ENCODE measurements at regions not wholly inside any gene's neighbourhood (a gene's known extent, or its start where the extent isn't known, plus 50 kb on each side); places are given as distances from the start of the nearest gene placed in this dataset.
"Not testable (repeated sequence)": the region's sequence is repeated elsewhere in the genome, so short reads cannot be mapped to it uniquely, and the experiment has no call there.

DNA sequence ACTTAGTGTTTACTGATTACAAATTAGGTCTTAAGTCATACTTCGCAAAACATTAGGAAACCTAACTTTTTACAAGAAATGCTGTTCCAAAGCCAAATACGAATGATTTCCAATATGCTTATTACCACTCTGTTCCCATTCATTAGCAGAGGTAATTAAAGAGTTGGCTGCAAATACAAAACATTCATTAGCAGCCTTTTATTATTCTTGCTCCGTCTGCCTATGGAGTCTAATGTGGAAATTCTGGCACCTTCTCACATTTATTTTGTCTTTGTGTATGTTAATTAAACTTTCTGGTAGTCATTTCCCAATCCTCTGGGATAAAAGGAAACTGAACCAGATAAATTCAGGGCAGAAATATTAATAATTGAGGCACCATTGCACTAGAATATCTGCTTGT lies 689.0 kb downstream of the PLOD2 start:
- WGBS (ENCODE audit: insufficient coverage, low lambda C conversion rate): 71% methylated on average over 1 of the region's 3 CpGs

DNA sequence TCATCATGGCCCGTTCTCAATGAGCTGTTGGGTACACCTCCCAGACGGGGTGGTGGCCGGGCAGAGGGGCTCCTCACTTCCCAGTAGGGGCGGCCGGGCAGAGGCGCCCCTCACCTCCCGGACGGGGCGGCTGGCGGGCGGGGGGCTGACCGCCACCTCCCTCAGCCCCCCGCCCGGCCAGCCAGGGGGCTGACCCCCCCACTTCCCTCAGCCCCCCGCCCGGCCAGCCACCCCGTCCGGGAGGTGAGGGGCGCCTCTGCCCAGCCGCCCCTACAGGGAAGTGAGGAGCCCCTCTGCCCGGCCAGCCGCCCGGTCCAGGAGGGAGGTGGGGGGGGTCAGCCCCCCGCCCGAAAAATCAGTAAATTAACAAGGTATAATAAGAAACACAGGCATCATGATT lies 678.2 kb downstream of the PLOD2 start:
- no CpG with 5 or more reads among the region's 25 CpGs for WGBS (ENCODE audit: insufficient coverage, low lambda C conversion rate)
- H3K4me1 ChIP-seq (ENCODE audit: control insufficient read depth, insufficient read depth, low read length); H3K36me3 ChIP-seq (ENCODE audit: control insufficient read depth, insufficient read depth, low read length); H3K4me3 ChIP-seq (ENCODE audit: low read length); H3K27me3 ChIP-seq (ENCODE audit: control insufficient read depth, insufficient read depth, low read length); DNase-seq; H3K9me3 ChIP-seq (ENCODE audit: control insufficient read depth, low read depth, low read length); H3K27ac ChIP-seq (ENCODE audit: low read length): not testable (repeated sequence)

More for the DNA sequence above, 689.0 kb downstream of the PLOD2 start:
- H3K27ac ChIP-seq (ENCODE audit: low read length): no peak overlapping the region
- H3K4me3 ChIP-seq (ENCODE audit: low read length): no peak overlapping the region
- no peaks in the 10 kb centered on the region for H3K27me3 ChIP-seq (ENCODE audit: control insufficient read depth, insufficient read depth, low read length)
- H3K9me3 ChIP-seq (ENCODE audit: control insufficient read depth, low read depth, low read length): no peaks in the 10 kb centered on the region
- no peaks in the 10 kb centered on the region for H3K4me1 ChIP-seq (ENCODE audit: control insufficient read depth, insufficient read depth, low read length)
- DNase-seq: no peak
- H3K36me3 ChIP-seq (ENCODE audit: control insufficient read depth, insufficient read depth, low read length): no peaks in the 10 kb centered on the region

DNA sequence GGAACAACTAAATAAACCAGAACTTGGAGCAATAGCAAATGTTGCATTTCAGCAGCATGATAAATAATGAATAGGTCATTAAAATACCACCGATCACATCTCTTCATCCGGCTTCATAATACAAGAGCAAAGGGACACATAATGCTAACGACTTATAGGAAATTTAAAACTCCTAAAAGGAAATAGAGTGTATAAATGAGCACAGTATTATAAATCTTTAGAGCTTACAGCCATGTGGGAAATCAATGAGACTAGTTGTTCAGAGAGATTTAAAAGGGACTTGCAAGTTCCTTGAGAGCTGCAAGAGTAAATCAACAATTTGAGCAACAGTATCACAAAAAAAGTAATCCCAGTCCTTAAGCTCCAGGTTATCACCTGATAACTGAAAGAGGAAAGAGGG lies 677.0 kb downstream of the PLOD2 start:
- no peak overlapping the region for H3K27ac ChIP-seq (ENCODE audit: low read length)
- DNase-seq: no peak

DNA sequence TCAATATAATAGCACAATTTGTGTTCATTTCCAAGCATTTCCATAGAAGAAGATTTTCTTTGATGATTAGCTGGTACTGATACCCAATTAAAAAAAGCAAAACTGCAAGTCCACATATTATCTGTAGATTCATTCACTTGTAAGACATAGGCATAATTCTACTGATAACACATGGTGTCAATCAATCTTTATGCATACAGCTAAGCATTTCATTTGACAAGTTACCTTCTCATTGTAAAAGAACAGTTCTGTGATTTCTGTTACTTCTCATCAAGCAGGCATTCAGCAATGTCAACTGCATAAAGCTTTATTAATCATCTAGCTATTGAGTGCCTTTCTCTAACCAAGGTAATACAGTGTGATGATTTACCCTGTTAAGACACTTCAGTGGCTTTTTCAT lies 672.0 kb downstream of the PLOD2 start:
- Histone ChIP-seq H3K27ac (ENCODE audit: low read length) (no peak overlapping the region), H3K27me3 (ENCODE audit: control insufficient read depth, insufficient read depth, low read length) (no peaks in the 10 kb centered on the region), H3K4me1 (ENCODE audit: control insufficient read depth, insufficient read depth, low read length) (no peaks in the 10 kb centered on the region), H3K9me3 (ENCODE audit: control insufficient read depth, low read depth, low read length) (no peaks in the 10 kb centered on the region), H3K4me3 (ENCODE audit: low read length) (no peak overlapping the region), H3K36me3 (ENCODE audit: control insufficient read depth, insufficient read depth, low read length) (no peaks in the 10 kb centered on the region)
- DNase-seq: no peak

More for the DNA sequence above, 677.0 kb downstream of the PLOD2 start:
- Histone ChIP-seq H3K4me3 (ENCODE audit: low read length) (no peak overlapping the region), H3K27me3 (ENCODE audit: control insufficient read depth, insufficient read depth, low read length) (no peaks in the 10 kb centered on the region), H3K4me1 (ENCODE audit: control insufficient read depth, insufficient read depth, low read length) (no peaks in the 10 kb centered on the region), H3K36me3 (ENCODE audit: control insufficient read depth, insufficient read depth, low read length) (no peaks in the 10 kb centered on the region), H3K9me3 (ENCODE audit: control insufficient read depth, low read depth, low read length) (no peaks in the 10 kb centered on the region)
- WGBS (ENCODE audit: insufficient coverage, low lambda C conversion rate): no CpG with 5 or more reads among the region's 3 CpGs

DNA sequence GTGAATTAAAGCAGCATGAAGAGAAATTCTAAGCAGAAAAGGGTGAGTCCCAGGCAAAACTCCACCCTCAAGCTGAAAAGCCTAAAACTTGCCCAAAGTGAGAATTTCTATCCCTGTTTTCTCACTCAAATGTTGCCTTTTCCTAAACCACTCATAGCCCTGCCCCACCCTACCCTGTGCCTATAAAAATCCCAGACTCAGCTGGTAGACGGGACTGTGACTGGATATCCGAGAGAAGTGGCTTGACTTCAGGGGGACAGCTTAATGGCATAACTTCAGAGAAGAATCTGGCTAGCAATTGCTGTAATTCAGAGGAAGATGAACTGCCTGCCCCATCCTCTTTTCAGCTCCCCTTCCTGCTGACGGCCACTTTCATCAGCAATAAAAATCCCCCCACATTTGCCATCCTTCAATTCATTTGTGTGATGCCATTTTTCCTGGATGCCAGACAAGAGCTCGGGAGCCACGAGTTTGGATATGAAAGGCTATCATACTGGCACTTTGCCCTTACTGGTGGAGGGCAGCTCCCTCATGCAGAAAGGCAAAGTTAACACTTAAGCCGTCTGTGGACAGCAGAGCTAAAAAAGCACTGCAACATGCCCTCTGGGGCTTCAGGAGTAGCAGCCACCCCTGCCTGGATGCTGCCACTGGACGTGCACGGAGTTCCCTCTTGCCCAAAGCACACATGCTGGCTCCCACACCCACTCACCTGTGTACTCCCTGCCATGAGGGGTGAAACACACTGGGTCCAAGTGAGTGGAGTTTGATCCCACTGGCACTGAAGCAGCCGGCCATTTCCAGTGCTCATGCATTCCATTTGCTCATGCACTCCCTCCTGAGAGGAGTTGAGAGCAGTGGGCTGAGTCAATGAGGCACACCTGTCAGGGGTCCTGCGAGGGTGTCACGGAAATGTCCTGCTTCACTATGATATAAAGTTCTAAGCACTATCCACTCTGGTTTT lies 670.6 kb downstream of the PLOD2 start:
- Histone ChIP-seq H3K4me1 (ENCODE audit: control insufficient read depth, insufficient read depth, low read length) (no peaks in the 10 kb centered on the region), H3K4me3 (ENCODE audit: low read length) (no peak overlapping the region), H3K27ac (ENCODE audit: low read length) (no peak overlapping the region), H3K27me3 (ENCODE audit: control insufficient read depth, insufficient read depth, low read length) (no peaks in the 10 kb centered on the region), H3K9me3 (ENCODE audit: control insufficient read depth, low read depth, low read length) (no peaks in the 10 kb centered on the region), H3K36me3 (ENCODE audit: control insufficient read depth, insufficient read depth, low read length) (no peaks in the 10 kb centered on the region)
- DNase-seq: no peak
- no CpG with 5 or more reads among the region's 11 CpGs for WGBS (ENCODE audit: insufficient coverage, low lambda C conversion rate)

DNA sequence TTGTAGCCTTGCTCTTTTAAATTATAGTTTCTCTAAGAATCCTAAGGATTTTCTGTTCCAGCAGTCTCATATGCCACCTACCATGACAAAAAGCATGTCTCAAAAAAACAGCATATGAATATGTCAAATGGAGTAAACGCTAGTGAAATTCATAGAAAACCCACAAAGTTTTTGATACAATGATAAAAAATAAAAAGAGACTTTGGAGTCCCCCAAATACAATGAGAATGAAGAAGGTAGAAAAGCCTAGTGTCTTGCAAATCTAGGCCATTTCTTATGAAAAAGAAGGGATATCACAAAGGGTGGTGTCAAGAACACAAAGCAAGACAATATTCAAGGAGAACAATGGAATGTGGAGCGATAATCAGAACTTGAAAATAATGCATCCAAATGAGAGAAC lies 668.5 kb downstream of the PLOD2 start:
- no peaks in the 10 kb centered on the region for H3K27me3 ChIP-seq (ENCODE audit: control insufficient read depth, insufficient read depth, low read length)
- DNase-seq: no peak
- no peaks in the 10 kb centered on the region for H3K9me3 ChIP-seq (ENCODE audit: control insufficient read depth, low read depth, low read length)
- H3K4me1 ChIP-seq (ENCODE audit: control insufficient read depth, insufficient read depth, low read length): no peaks in the 10 kb centered on the region
- no peak overlapping the region for H3K4me3 ChIP-seq (ENCODE audit: low read length)
- no peaks in the 10 kb centered on the region for H3K36me3 ChIP-seq (ENCODE audit: control insufficient read depth, insufficient read depth, low read length)
- no peak overlapping the region for H3K27ac ChIP-seq (ENCODE audit: low read length)
- 100% methylated on average over 1 of the region's 2 CpGs for WGBS (ENCODE audit: insufficient coverage, low lambda C conversion rate)

DNA sequence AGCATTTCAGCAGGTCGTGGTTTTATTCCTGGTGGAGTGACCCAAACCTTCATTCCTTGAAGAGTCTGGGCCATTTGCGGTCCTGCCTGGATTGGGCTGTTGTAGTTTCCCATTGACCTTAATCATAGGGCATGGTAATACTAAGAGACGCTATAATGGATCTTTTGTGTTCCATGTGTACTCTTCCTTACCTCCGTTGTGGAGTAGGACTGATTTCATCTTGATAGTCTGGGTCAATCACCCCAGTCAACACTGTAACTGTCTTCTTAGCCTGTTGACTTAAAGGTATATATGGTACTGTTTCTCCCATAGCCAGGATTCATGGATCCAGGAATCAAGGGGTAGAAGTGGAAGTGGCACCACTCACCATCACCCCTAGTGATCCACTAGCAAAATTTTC lies 643.6 kb downstream of the PLOD2 start:
- H3K27me3 ChIP-seq (ENCODE audit: control insufficient read depth, insufficient read depth, low read length); H3K36me3 ChIP-seq (ENCODE audit: control insufficient read depth, insufficient read depth, low read length); H3K27ac ChIP-seq (ENCODE audit: low read length); H3K4me1 ChIP-seq (ENCODE audit: control insufficient read depth, insufficient read depth, low read length); DNase-seq; H3K9me3 ChIP-seq (ENCODE audit: control insufficient read depth, low read depth, low read length); H3K4me3 ChIP-seq (ENCODE audit: low read length): not testable (repeated sequence)
- WGBS (ENCODE audit: insufficient coverage, low lambda C conversion rate): 100% methylated on average over 1 of the region's 4 CpGs

DNA sequence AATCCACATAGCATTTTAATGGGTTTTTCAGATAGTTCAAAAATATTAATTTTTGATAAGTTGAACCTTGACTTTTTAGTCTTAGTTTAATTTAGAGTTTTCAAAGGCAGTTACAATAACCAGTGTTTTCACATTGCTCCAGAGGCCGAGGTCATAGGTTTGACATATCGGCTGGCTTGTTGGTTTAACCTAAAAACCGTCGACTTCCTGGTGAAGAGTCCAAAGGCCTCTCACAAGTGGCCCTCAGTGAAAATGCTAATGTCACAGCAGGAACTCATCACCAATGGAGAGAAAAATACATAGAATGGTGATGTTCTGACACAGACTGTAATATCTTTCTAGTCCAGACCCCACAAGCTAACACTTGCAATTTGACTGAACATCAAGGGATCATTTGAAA lies 642.3 kb downstream of the PLOD2 start:
- Histone ChIP-seq H3K4me1 (ENCODE audit: control insufficient read depth, insufficient read depth, low read length) (peaks cover 3% of the 10 kb centered on the region), H3K27me3 (ENCODE audit: control insufficient read depth, insufficient read depth, low read length) (no peaks in the 10 kb centered on the region), H3K36me3 (ENCODE audit: control insufficient read depth, insufficient read depth, low read length) (no peaks in the 10 kb centered on the region), H3K4me3 (ENCODE audit: low read length) (no peak overlapping the region), H3K9me3 (ENCODE audit: control insufficient read depth, low read depth, low read length) (no peaks in the 10 kb centered on the region), H3K27ac (ENCODE audit: low read length) (no peak overlapping the region)
- WGBS (ENCODE audit: insufficient coverage, low lambda C conversion rate): no CpG with 5 or more reads among the region's 4 CpGs
- peak in 1 of 2 donors; percentile 38 for DNase-seq

DNA sequence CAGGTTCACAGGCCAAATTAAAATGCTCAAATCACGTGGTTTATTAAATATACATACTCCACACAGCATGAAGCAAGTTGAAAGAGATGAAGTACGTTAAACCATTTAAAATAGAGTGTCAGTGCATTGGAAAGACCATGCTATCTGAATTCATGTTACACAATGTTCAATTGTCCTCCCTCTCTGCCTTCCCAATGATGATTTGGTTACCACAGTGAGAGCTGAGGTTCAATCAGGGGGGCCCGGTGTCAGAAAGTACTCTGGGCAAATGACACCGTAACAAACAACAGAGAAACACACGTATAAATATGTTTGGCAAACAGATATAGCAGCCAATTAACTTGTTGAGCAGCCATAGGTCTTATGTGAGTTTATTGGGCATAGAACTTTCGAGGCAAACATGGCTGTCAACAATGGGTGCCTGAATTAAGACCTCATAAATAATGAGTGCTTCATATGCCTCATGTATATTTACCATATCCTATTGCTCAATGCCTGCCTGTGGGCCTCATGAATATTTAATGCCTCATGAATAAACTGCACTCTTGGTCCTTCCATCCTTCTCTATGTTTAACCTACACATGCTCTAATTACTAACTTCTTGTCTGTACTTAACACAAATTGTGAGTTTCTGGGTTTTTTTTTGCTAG lies 641.5 kb downstream of the PLOD2 start:
- H3K4me3 ChIP-seq (ENCODE audit: low read length): no peak overlapping the region
- H3K27ac ChIP-seq (ENCODE audit: low read length): no peak overlapping the region
- H3K27me3 ChIP-seq (ENCODE audit: control insufficient read depth, insufficient read depth, low read length): no peaks in the 10 kb centered on the region
- no peak for DNase-seq
- no peaks in the 10 kb centered on the region for H3K36me3 ChIP-seq (ENCODE audit: control insufficient read depth, insufficient read depth, low read length)
- 100% methylated on average over 1 of the region's 6 CpGs for WGBS (ENCODE audit: insufficient coverage, low lambda C conversion rate)
- no peaks in the 10 kb centered on the region for H3K9me3 ChIP-seq (ENCODE audit: control insufficient read depth, low read depth, low read length)
- H3K4me1 ChIP-seq (ENCODE audit: control insufficient read depth, insufficient read depth, low read length): peaks cover 3% of the 10 kb centered on the region

DNA sequence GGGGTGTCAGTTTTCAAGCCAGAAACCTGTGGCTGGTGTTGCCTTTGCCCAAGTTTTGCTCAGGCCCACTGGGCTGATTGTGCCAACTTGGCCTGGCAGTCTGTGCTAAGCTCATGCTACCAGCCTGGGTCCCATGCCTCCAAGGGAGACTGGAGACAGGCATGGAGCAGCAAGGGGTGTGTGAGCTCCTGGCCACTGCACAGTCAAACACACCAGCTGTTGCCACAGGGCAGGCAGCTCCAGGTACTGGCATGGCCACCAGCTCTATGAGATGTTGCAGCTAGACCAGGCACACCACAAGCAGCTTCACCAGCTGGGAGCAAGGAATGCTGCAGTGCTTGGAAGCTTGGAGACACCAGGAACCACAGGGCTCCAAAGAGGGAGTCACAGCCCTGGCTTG lies 638.8 kb downstream of the PLOD2 start:
- no peak overlapping the region for H3K4me3 ChIP-seq (ENCODE audit: low read length)
- no peak for DNase-seq
- no peak overlapping the region for H3K27ac ChIP-seq (ENCODE audit: low read length)
- H3K4me1 ChIP-seq (ENCODE audit: control insufficient read depth, insufficient read depth, low read length): peaks cover 3% of the 10 kb centered on the region
- H3K9me3 ChIP-seq (ENCODE audit: control insufficient read depth, low read depth, low read length): no peaks in the 10 kb centered on the region
- no peaks in the 10 kb centered on the region for H3K27me3 ChIP-seq (ENCODE audit: control insufficient read depth, insufficient read depth, low read length)
- no peaks in the 10 kb centered on the region for H3K36me3 ChIP-seq (ENCODE audit: control insufficient read depth, insufficient read depth, low read length)

All from large intestine (tissue), 3 donors.